Ovary (tissue), 7 donors: ENCODE measurements at regions not wholly inside any gene's neighbourhood (a gene's known extent, or its start where the extent isn't known, plus 50 kb on each side); places are given as distances from the start of the nearest gene placed in this dataset.

Source experiments
- DNase-seq, 5 donors: peaks; one replicate each; pipeline ENCODE4 v3.0.0-alpha.2; 2019 to 2020
- H3K27ac ChIP-seq, 2 donors: fragments of 200-600 bp; one replicate each; pipeline versions ENCODE4 v1.5.1 to v1.8.0; 2019 to 2022
- H3K27me3 ChIP-seq: fragments of 200-600 bp; one replicate; pipeline ENCODE4 v1.8.0; 2022
- H3K36me3 ChIP-seq: fragments of 200-600 bp; sonication (generic); one replicate; pipeline ENCODE4 v1.5.1; 2019
- H3K4me1 ChIP-seq: one replicate; pipeline ENCODE4 v1.8.1; 2013; ENCODE audit warnings: mild to moderate bottlenecking, moderate library complexity; ENCODE audit not compliant: insufficient read depth
- H3K4me3 ChIP-seq: fragments of 200-600 bp; sonication (generic); one replicate; pipeline ENCODE4 v1.5.1; 2017
- H3K9me3 ChIP-seq, 2 donors: fragments of 200-600 bp in 1 of 2; sonication (generic) in 1 of 2; one replicate each; pipeline versions ENCODE4 v1.5.1 to v1.8.1; 2013 to 2019; ENCODE audit warnings: mild to moderate bottlenecking in 1 of 2, moderate library complexity in 1 of 2
- CTCF ChIP-seq, 3 donors: fragments of 450-650 bp in 2 of 3; fragments of 200-600 bp in 1 of 3; IDR thresholded peaks; one replicate each; pipeline versions ENCODE4 v1.5.1 to v1.8.0; 2016 to 2022; ENCODE audit warnings: antibody characterized with exemption in 3 of 3, mild to moderate bottlenecking in 1 of 3
- EP300 ChIP-seq: sonication (generic); formaldehyde crosslinking; IDR thresholded peaks from one replicate; pipeline ENCODE4 v1.6.1; 2017; ENCODE audit warnings: antibody characterized with exemption
- POLR2A ChIP-seq: fragments of 450-650 bp; IDR thresholded peaks from one replicate; pipeline ENCODE4 v1.6.1; 2017; ENCODE audit warnings: antibody characterized with exemption, mild to moderate bottlenecking, moderate library complexity
- WGBS, 3 donors: extraction: QIAGEN DNeasy Blood & Tissue Kit in 1 of 3; methylation state at CpG; one replicate each; pipeline versions ENCODE4 v1.1.5 to v1.1.7; 2013 to 2017; 5-methylcytosine and 5-hydroxymethylcytosine counted together
- intact Hi-C, 4 donors: fragments of 100-400 bp; cut with DNase I; formaldehyde crosslinking; loops; one replicate each; pipeline versions ENCODE4 v1.11.0 to v1.15.1; 2022 to 2023
- donor health status: DM: no; HTN: no; CAD: no; lungs with moderate emphysema.
- donor health status: DM: no; HTN: no; CAD: no.
- donor health status: Bipolar disorder and iron deficiency.
- donor health status: DM: no; HTN: no; CAD: no.
- donor health status: DM: yes; HTN: yes; CAD: no.

DNA sequence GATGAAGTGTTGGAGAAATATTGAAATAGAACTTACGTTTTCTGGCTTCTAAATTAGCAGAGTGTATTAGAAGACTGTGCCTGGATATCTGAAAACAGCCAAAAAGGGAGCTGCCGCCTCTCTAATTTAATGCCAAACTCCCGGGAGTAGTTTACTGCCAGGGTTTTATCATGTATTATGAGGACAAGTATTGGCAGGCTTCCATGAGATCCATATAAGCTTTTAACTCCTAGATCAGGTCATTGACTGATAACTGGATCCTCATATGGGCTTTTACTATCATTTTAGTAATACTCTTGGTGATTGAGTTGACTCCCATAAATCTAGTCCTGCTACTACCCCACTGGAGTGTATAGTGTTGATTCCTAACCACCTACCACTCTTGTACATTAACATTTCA lies 178.4 kb upstream of the CXADR start:
- intact Hi-C loops: no loop called here
- Histone ChIP-seq H3K4me1 (no peaks in the 10 kb centered on the region), H3K4me3 (no peak overlapping the region), H3K27me3 (no peaks in the 10 kb centered on the region), H3K9me3 (no peaks in the 10 kb centered on the region), H3K36me3 (no peaks in the 10 kb centered on the region), H3K27ac (no peak overlapping the region)
- TF ChIP-seq CTCF (IDR thresholded peaks at IDR 0.05): no peak
- no peak for TF ChIP-seq EP300
- TF ChIP-seq POLR2A: no peak
- WGBS, 3 donors: 7 to 9% (median 8%) methylated on average over 3 of the region's 3 CpGs
- no peak for DNase-seq

DNA sequence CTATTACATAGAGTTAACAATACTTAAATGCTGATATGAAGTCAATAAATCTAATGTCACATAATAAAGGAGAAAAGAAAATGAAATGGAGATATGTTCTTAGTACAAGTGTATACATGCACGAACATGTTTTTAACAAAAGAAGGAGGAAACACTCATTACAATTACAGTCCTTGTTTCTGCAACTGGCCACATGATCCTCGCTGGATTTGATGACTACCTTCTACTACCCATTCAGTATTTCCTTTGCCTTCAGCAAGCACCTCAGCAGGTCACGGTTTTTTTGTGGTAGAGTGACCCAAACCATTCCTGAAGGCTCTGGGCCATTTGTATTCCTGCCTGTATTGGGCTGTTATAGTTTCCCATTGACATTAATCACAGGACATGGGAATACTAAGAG lies 172.8 kb upstream of the CXADR start:
- TF ChIP-seq EP300 (no peak), CTCF (IDR thresholded peaks at IDR 0.05) (no peak), POLR2A (no peak)
- Histone ChIP-seq H3K4me1 (no peaks in the 10 kb centered on the region), H3K27ac (no peak overlapping the region), H3K27me3 (no peaks in the 10 kb centered on the region), H3K36me3 (no peaks in the 10 kb centered on the region), H3K4me3 (no peak overlapping the region), H3K9me3 (peaks cover 0 to 4% of the 10 kb centered on the region in 2 donors)
- intact Hi-C loops: no loop called here
- 68 to 83% (median 73%) methylated on average over 3 of the region's 3 CpGs for WGBS, 3 donors
- DNase-seq: no peak

GRCh38 chr21:17343055-17343454 lies 169.8 kb upstream of the CXADR start:
- no peak for TF ChIP-seq POLR2A
- no peak for TF ChIP-seq EP300
- TF ChIP-seq CTCF (IDR thresholded peaks at IDR 0.05): no peak
- Histone ChIP-seq H3K4me1 (no peaks in the 10 kb centered on the region), H3K36me3 (no peaks in the 10 kb centered on the region), H3K9me3 (peaks cover 0 to 4% of the 10 kb centered on the region in 2 donors), H3K4me3 (no peak overlapping the region), H3K27me3 (no peaks in the 10 kb centered on the region), H3K27ac (no peak overlapping the region)
- WGBS, 3 donors: 23 to 37% (median 27%) methylated on average over 2 of the region's 2 CpGs
- intact Hi-C loops: no loop called here
- no peak for DNase-seq

GRCh38 chr21:17348357-17348756 lies 164.5 kb upstream of the CXADR start:
- H3K27ac ChIP-seq: no peak overlapping the region
- TF ChIP-seq CTCF (IDR thresholded peaks at IDR 0.05): no peak
- no peak for TF ChIP-seq POLR2A
- TF ChIP-seq EP300: no peak
- no peaks in the 10 kb centered on the region for H3K4me1 ChIP-seq
- H3K4me3 ChIP-seq: no peak overlapping the region
- 72 to 84% (median 73%) methylated on average over 3 of the region's 3 CpGs for WGBS, 3 donors
- no peaks in the 10 kb centered on the region for H3K36me3 ChIP-seq
- H3K27me3 ChIP-seq: no peaks in the 10 kb centered on the region
- H3K9me3 ChIP-seq: peaks cover 0 to 2% of the 10 kb centered on the region in 2 donors
- intact Hi-C loops: no loop called here
- no peak for DNase-seq

DNA sequence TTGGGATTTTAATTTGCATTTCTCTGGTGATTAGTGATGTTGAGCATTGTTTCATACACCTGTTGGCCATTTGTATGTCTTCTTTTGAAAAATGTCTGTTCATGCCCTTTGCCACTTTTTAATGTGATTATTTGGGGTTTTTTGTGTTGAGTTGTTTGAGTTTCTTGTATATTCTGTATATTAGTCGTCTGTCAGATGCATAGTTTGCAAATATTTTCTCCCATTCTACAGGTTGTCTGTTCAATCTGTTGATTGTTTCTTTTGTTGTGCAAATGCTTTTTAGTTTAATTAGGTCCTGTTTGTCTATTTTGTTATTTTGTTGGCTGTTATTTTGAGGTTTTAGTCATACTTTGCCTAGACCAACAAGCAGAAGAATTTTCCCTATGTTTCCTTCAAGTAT lies 164.0 kb upstream of the CXADR start:
- H3K9me3 ChIP-seq: no peaks in the 10 kb centered on the region
- TF ChIP-seq EP300 (no peak), CTCF (IDR thresholded peaks at IDR 0.05) (no peak), POLR2A (no peak)
- no peak for DNase-seq
- no peaks in the 10 kb centered on the region for H3K4me1 ChIP-seq
- no peak overlapping the region for H3K27ac ChIP-seq
- H3K4me3 ChIP-seq: no peak overlapping the region
- H3K27me3 ChIP-seq: no peaks in the 10 kb centered on the region
- no peaks in the 10 kb centered on the region for H3K36me3 ChIP-seq
- WGBS, 3 donors: 43 to 84% (median 81%) methylated on average over 1 of the region's 1 CpG
- intact Hi-C loops: no loop called here
